Brain pericyte (primary cell): ENCODE measurements at regions not wholly inside any gene's neighbourhood (a gene's known extent, or its start where the extent isn't known, plus 50 kb on each side); places are given as distances from the start of the nearest gene placed in this dataset.

Experiments used
- DNase-seq: peaks from one replicate; pipeline ENCODE4 v3.0.0-alpha.2; 2012; ENCODE audit warnings: low read depth, low spot score

- no peak for DNase-seq
These were observed 262.9 kb upstream of the GATB start for GRCh38 chr4:152023674-152024073.

DNA sequence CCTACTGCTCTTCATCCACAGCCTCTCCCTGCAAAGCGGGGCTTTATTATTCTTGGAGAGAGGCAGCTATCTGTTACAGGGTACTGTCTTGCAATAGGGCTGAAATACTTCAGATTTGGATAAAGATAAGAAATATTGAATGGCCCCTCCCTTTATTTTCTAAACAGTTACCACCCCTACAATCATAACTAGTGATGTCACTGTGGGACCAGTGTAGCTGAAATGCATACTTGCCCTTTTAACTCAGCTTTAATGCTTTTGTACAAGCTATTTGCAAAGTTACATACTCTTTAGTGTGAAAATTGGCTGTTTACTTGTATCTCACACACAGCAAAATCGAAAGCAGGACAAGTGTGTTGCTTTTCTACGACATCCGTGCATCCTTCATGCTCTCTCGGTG lies 261.7 kb upstream of the GATB start:
- DNase-seq, result no peak

DNA sequence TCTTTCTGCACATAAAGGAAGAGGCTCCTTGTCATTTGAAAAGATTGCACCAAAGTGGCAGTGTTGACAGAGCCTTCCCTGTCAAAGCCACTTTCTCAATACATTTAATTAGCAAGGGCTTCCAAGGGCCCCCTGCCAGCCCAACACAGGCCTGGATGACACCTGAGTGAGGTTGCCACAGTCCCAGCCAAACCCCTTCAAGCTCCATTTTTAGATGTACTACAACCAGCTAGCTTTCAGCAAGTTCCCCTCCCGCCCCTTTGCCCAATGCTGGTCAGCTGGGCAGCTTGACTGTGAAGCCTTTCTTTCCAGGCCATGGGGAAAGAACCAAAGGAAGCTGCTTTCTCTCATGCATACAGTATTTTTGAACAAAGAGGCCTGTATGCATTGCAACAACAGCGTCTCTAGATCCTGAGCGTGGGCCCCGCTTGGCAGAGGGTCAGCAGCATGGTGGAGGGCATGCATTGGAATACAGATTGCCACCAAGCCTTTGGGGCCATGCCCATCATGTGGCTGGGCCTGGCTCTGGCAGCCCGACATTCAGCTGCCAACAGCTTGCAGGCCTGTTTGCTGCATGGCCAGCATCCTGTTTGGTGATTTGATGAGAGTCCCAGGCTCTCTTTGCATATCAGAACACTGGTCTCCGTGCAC lies 261.1 kb upstream of the GATB start:
- no peak for DNase-seq

GRCh38 chr4:152020073-152020472 lies 259.3 kb upstream of the GATB start:
- no peak for DNase-seq

DNA sequence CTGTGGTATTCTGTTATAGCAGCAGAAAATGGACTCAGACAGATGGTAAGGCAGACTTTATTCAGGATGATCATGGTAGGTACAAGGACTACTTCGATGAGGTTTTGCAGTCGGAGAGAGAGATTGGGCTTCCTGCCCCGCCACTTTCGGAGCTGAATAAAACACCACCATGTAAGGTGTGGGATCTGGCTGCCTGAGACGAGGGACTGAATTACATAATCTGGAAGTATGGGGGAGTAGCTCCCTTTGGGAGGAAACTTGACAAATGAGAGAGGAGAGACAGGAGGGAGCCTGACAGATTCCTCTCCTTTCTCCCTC lies 255.5 kb upstream of the GATB start:
- DNase-seq, result no peak

- DNase-seq, result no peak
These were observed 254.9 kb upstream of the GATB start for GRCh38 chr4:152015597-152016302.

- DNase-seq, result no peak
These were observed 253.5 kb upstream of the GATB start for GRCh38 chr4:152014280-152014679.

GRCh38 chr4:152011469-152011868 lies 250.7 kb upstream of the GATB start:
- DNase-seq, result no peak

GRCh38 chr4:152010710-152011079 lies 249.9 kb upstream of the GATB start:
- DNase-seq, result no peak

GRCh38 chr4:152009983-152010709 lies 249.3 kb upstream of the GATB start:
- no peak for DNase-seq

- no peak for DNase-seq
These were observed 248.3 kb upstream of the GATB start for GRCh38 chr4:152009031-152009670.

GRCh38 chr4:152007111-152007510 lies 246.3 kb upstream of the GATB start:
- DNase-seq, result no peak

DNA sequence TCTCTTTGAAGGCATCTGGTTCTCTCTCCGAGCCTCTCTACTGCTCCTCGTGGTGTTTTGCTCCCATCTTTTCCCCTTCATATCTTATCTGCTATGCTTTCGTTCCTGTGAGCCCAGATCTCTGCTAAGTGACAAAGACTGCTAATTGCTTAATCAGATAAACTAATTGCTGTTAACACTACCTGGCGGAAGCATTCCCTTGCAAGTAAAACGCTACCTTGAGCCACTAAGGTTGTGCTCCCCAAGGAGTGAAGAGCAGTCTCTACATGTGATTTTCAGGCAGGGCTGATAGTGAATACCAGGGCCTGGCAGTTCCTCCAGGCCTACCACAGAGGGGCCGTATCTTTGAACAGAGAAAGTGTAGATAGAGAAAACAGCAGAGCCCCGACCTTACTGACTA lies 244.0 kb upstream of the GATB start:
- DNase-seq, result no peak

DNA sequence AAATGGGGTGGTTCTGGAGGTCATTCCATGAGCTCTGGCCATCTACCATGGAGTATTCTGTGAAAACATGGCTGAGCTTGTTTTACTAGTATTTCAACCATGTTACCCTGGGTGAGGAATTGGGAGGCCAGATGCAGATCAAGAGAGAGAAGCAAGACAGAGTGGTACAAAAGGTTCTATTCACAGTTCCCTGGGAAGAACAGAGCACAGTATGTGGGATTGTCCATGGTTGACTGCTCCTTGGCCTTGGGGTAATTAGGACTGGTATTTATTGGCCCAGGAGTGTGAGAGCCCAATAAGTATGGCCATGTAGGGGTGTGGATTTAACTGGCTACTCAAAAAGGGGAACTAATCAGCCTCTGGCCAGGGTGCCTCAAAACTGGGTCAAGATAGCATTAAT lies 239.7 kb upstream of the GATB start:
- DNase-seq, result no peak

GRCh38 chr4:151998723-151999122 lies 237.9 kb upstream of the GATB start:
- no peak for DNase-seq

DNA sequence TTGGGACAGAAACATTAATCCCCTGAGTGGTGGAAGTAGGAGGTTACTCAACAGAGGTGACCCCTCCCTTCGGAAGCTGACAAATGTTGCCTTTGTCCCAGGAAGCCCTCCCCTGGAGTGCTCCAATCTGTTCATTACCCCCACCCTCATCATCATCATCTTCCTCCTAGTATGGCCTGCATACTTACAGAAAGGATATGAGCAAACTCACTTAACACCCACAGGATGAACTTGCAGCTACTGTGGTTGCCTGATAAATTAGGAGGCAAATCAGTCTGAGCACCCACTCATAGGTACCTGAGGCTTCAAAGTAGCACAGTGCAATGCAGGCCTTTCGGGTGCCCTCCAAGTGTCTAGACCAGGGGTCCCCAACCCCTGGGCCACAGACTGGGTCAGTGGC lies 236.7 kb upstream of the GATB start:
- DNase-seq, result no peak

- DNase-seq, result no peak
These were observed 233.6 kb upstream of the GATB start for GRCh38 chr4:151994429-151994828.

DNA sequence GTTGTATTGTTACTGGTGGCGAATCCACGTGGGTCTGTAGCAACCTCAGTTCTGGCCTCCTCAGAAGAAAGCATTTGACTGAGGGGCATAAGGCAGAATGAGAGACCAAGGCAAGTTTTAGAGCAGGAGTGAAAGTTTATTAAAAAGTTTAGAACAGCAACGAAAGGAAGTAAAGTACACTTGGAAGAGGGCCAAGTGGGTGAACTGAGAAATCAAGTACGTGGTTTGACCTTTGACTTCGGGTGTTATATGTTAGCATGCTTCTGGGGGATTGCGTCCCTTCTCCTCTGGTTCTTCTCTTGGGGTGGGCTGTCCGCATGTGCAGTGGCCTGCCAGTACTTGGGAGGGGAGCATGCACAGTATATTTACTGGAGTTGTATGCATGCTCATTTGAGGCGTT lies 232.7 kb upstream of the GATB start:
- no peak for DNase-seq

DNA sequence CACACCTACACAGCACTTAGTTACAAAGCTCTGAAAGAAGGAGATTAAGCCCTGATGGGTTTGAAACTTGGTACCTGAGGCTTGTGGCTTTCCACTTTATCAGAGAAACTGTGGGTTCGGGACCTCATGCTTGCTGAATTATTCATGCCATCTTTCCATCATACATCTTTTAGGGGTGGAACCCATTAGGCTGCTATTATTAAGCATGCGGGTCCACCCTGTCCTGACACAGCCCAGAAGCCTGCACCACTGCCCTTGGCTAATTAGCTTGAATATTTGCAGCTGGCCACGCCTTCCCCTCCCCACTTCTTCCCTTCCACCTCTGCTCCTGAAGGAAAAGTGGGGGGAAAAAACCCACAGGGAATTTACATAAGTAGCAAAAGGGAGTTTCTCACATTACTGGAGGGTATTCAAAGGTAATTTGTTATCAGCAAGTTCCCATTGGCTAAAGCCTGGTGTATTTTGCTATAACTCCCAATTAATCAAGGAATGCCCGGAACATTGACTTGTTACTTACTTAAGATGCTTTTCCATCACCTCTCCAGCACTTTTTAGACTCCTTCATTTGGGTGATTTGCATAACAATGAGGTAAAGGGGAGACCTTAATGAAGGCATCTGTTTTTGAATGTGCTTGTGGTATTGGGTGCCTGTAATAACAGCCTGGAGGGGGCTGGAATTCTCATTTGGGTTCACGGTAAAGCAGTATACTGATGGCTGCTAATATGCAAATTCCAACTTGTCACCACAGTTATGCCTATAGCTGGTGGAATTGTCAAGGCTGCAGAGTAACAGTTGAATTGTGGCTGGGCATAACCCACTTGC lies 231.7 kb upstream of the GATB start:
- no peak for DNase-seq

GRCh38 chr4:151991884-151992167 lies 231.0 kb upstream of the GATB start:
- no peak for DNase-seq

DNA sequence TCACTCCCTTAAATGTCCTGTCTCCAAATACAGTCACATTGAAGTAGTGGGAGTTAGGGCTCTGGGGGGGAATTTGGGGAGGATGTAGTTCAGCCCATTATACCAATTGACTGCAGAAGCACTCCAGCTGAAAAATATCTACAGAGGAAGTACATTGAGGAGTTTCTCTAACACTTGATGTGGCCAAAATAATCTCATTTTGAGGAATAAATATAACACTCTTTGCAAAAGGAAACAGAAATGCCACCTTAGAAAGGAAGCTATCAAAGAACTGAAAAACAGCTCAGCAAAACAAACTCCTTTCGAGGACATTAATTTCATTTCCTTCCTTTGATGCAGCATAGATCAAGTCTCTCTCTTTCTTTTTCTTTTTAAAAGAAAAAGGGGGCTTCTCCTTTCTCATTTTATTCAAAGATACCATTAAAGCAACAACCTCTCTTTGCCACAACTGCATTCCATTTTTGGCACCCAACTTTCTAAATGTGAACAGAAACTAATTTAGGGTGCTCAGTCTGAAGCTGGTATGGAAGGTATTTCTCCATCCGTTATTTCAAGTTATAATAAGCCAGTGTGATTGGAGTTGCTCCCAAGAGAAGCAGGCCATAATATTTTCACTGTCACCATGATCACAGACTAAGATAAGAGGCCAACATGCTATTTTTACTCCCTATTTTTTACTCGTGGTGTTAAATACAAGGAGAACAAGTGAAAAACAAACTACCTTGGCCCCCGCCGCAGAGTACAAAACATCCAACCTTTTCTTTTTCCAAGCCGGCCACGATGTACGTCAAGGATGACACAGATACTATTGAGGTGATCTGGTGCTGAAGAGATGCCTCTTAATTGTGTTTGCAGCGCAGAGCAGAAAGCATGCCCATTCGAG lies 230.4 kb upstream of the GATB start:
- DNase-seq, result no peak
